Peyer's patch (tissue), 4 donors: ENCODE measurements at regions not wholly inside any gene's neighbourhood (a gene's known extent, or its start where the extent isn't known, plus 50 kb on each side); places are given as distances from the start of the nearest gene placed in this dataset.

Source experiments
- DNase-seq, 3 donors: peaks; one replicate each; pipeline ENCODE4 v3.0.0-alpha.2; 2017 to 2019
- H3K27ac ChIP-seq, 4 donors: fragments of 200-600 bp; sonication (generic); one replicate each; pipeline ENCODE4 v1.5.1; 2016 to 2019
- H3K27me3 ChIP-seq, 2 donors: fragments of 200-600 bp; sonication (generic); one replicate each; pipeline ENCODE4 v1.5.1; 2019
- H3K36me3 ChIP-seq, 3 donors: fragments of 200-600 bp; sonication (generic); one replicate each; pipeline ENCODE4 v1.5.1; 2016 to 2019
- H3K4me1 ChIP-seq, 4 donors: fragments of 200-600 bp; sonication (generic); one replicate each; pipeline ENCODE4 v1.5.1; 2016 to 2019
- H3K4me3 ChIP-seq, 4 donors: fragments of 200-600 bp; sonication (generic); 1 replicate in 3 of 4; 2 replicates in 1 of 4; pipeline ENCODE4 v1.5.1; 2016 to 2019; ENCODE audit warnings: mild to moderate bottlenecking in 1 of 4
- H3K9me3 ChIP-seq, 4 donors: fragments of 200-600 bp; sonication (generic); one replicate each; pipeline ENCODE4 v1.5.1; 2016 to 2019; ENCODE audit warnings: mild to moderate bottlenecking in 1 of 4
- CTCF ChIP-seq, 6 experiments: fragments of 450-650 bp in 4 of 6; fragments of 200-600 bp in 2 of 6; sonication (generic) in 1 of 6; IDR thresholded peaks; one replicate each; pipeline ENCODE4 v1.5.1; 2017 to 2019; ENCODE audit warnings: antibody characterized with exemption in 6 of 6, mild to moderate bottlenecking in 3 of 6, moderate library complexity in 1 of 6
- POLR2A ChIP-seq, 2 donors: fragments of 450-650 bp; IDR thresholded peaks; one replicate each; pipeline ENCODE4 v1.5.1; 2017; ENCODE audit warnings: antibody characterized with exemption in 2 of 2, mild to moderate bottlenecking in 2 of 2, moderate library complexity in 2 of 2

DNA sequence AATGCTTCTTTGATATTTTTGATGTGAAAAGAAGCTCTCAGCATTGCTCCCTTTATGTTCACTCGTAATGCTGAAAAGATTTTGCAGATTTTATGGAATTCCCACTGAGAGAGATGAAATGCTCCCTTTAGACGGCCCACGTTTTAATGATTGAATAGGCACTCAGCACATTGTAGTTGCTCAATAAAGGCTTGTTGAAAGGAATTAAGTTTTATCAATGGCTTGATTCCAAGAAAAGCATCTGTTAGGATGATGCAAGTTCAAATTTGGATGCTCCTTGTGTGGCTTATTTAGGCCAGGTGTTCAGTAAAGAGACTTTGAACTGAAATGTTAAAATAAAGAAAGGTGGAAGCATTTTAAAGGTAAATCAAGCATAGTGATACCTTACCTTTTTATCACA lies 725.1 kb downstream of the EPHA4 start:
- H3K4me3 ChIP-seq: no peak overlapping the region
- no peak for DNase-seq
- H3K4me1 ChIP-seq: no peaks in the 10 kb centered on the region
- no peak overlapping the region for H3K27ac ChIP-seq
- H3K27me3 ChIP-seq: no peaks in the 10 kb centered on the region
- TF ChIP-seq CTCF (IDR thresholded peaks at IDR 0.05): no peak
- TF ChIP-seq POLR2A (IDR thresholded peaks at IDR 0.05): no peak
- no peaks in the 10 kb centered on the region for H3K9me3 ChIP-seq
- H3K36me3 ChIP-seq: no peaks in the 10 kb centered on the region

DNA sequence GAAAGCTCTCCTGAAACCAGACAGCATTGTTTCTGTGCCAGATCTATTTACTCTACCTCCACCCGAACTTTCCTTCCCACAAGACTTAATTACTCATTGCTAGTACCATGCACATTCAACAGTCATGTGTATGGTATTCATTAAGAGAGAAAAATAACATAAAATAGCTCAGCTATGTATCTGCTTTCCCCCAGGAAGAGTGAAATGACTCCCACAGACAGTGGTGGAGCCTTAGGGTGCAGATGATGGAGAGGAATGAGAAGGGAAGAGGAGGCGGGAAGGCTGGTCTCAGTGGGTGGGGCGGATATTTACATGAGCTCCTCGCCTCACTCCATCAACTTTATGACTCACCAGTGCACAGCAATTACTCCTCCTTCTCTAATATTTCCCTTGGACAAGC lies 724.5 kb downstream of the EPHA4 start:
- H3K4me1 ChIP-seq: no peaks in the 10 kb centered on the region
- H3K27ac ChIP-seq: no peak overlapping the region
- DNase-seq: no peak
- no peak for TF ChIP-seq CTCF (IDR thresholded peaks at IDR 0.05)
- no peak for TF ChIP-seq POLR2A (IDR thresholded peaks at IDR 0.05)
- no peak overlapping the region for H3K4me3 ChIP-seq
- H3K36me3 ChIP-seq: no peaks in the 10 kb centered on the region
- no peaks in the 10 kb centered on the region for H3K9me3 ChIP-seq
- H3K27me3 ChIP-seq: no peaks in the 10 kb centered on the region

DNA sequence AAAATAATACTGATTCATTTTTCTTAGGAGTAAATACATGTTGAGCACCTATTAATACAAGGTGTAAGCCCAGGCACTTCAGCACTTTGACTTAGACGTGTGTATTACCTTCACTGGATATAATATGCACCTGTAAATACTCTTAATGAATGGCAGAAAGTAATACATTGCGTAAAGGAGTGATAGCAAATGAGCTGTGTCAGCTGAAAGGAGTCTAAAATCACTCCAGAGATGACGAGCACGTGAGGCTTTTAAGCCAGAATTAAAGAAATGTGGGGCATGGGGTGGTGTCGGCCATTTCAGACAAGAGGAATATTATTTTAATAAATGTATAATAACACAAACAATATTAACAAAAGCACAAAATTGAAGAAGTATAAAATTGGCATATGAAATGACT lies 722.7 kb downstream of the EPHA4 start:
- no peaks in the 10 kb centered on the region for H3K27me3 ChIP-seq
- no peak overlapping the region for H3K27ac ChIP-seq
- H3K36me3 ChIP-seq: no peaks in the 10 kb centered on the region
- no peak overlapping the region for H3K4me3 ChIP-seq
- TF ChIP-seq POLR2A (IDR thresholded peaks at IDR 0.05): no peak
- TF ChIP-seq CTCF (IDR thresholded peaks at IDR 0.05): no peak
- DNase-seq: no peak
- H3K9me3 ChIP-seq: no peaks in the 10 kb centered on the region
- no peaks in the 10 kb centered on the region for H3K4me1 ChIP-seq

- no peaks in the 10 kb centered on the region for H3K9me3 ChIP-seq
- DNase-seq: no peak
- H3K4me3 ChIP-seq: no peak overlapping the region
- H3K4me1 ChIP-seq: no peaks in the 10 kb centered on the region
- H3K36me3 ChIP-seq: no peaks in the 10 kb centered on the region
- TF ChIP-seq CTCF (IDR thresholded peaks at IDR 0.05) (no peak), POLR2A (IDR thresholded peaks at IDR 0.05) (no peak)
- no peak overlapping the region for H3K27ac ChIP-seq
- no peaks in the 10 kb centered on the region for H3K27me3 ChIP-seq
Observed at GRCh38 chr2:220850116-220850515, 722.0 kb downstream of the EPHA4 start.

- no peaks in the 10 kb centered on the region for H3K36me3 ChIP-seq
- no peak for DNase-seq
- H3K9me3 ChIP-seq: no peaks in the 10 kb centered on the region
- H3K4me1 ChIP-seq: no peaks in the 10 kb centered on the region
- TF ChIP-seq POLR2A (IDR thresholded peaks at IDR 0.05): no peak
- no peak for TF ChIP-seq CTCF (IDR thresholded peaks at IDR 0.05)
- no peak overlapping the region for H3K27ac ChIP-seq
- H3K4me3 ChIP-seq: no peak overlapping the region
- no peaks in the 10 kb centered on the region for H3K27me3 ChIP-seq
Observed at GRCh38 chr2:220855296-220855695, 716.8 kb downstream of the EPHA4 start.

GRCh38 chr2:220856486-220856885 lies 715.6 kb downstream of the EPHA4 start:
- no peak overlapping the region for H3K27ac ChIP-seq
- H3K36me3 ChIP-seq: no peaks in the 10 kb centered on the region
- no peak overlapping the region for H3K4me3 ChIP-seq
- TF ChIP-seq CTCF (IDR thresholded peaks at IDR 0.05) (no peak), POLR2A (IDR thresholded peaks at IDR 0.05) (no peak)
- no peaks in the 10 kb centered on the region for H3K27me3 ChIP-seq
- no peaks in the 10 kb centered on the region for H3K4me1 ChIP-seq
- no peak for DNase-seq
- no peaks in the 10 kb centered on the region for H3K9me3 ChIP-seq
